OCI-LY7 (cell line): ENCODE measurements at regions not wholly inside any gene's neighbourhood (a gene's known extent, or its start where the extent isn't known, plus 50 kb on each side); places are given as distances from the start of the nearest gene placed in this dataset.

Source experiments
- EZH2phosphoT487 ChIP-seq: fragments of 200-600 bp; sonication (generic); IDR thresholded peaks from 2 replicates; pipeline ENCODE4 v1.6.1; 2018; ENCODE audit warnings: low read depth, borderline replicate concordance, mild to moderate bottlenecking, mixed run types, antibody characterized with exemption, low read length, moderate library complexity, mixed read lengths
- TF ChIP-seq, protein P1 (sequence below): fragments of 200-600 bp; sonication (generic); conservative IDR thresholded peaks from 2 replicates; pipeline ENCODE4 v1.5.1; 2014; ENCODE audit warnings: mild to moderate bottlenecking, antibody characterized with exemption, low read length, moderate library complexity, mixed read lengths

DNA sequence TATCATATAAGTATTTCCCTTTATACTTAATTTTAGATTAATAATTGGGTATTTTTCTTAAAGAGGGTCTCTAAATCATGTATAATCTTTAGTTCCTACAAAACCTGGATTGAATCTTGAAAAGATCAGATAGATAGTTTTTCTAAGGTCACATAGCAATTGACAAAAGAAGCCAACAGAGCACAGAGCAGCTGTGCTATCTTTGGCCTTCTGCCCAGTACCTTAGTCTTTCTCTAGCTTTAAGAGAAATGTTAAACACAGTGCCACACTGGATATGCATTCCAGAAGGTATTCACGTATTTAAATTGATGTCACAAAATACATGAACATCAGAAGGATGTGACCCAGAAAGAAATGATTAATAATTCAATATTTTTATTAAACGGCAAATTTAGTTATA lies 86.8 kb downstream of the C21orf91 start:
- TF ChIP-seq, protein P1, sequence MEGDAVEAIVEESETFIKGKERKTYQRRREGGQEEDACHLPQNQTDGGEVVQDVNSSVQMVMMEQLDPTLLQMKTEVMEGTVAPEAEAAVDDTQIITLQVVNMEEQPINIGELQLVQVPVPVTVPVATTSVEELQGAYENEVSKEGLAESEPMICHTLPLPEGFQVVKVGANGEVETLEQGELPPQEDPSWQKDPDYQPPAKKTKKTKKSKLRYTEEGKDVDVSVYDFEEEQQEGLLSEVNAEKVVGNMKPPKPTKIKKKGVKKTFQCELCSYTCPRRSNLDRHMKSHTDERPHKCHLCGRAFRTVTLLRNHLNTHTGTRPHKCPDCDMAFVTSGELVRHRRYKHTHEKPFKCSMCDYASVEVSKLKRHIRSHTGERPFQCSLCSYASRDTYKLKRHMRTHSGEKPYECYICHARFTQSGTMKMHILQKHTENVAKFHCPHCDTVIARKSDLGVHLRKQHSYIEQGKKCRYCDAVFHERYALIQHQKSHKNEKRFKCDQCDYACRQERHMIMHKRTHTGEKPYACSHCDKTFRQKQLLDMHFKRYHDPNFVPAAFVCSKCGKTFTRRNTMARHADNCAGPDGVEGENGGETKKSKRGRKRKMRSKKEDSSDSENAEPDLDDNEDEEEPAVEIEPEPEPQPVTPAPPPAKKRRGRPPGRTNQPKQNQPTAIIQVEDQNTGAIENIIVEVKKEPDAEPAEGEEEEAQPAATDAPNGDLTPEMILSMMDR, result no peak
- no peak for TF ChIP-seq EZH2phosphoT487
